HEK293 (cell line): ENCODE measurements at regions not wholly inside any gene's neighbourhood (a gene's known extent, or its start where the extent isn't known, plus 50 kb on each side); places are given as distances from the start of the nearest gene placed in this dataset.
A peak's percentile ranks its signal among the peaks of the same experiment; 100 is the strongest.

Source experiments
- CTCF ChIA-PET: fragments of 350-600 bp; formaldehyde crosslinking; extraction: SDS; loops from one replicate; lab custom pipeline; 2021; ENCODE audit warnings: antibody characterized with exemption; lab: Yijun Ruan, JAX
- POLR2A ChIA-PET: fragments of 300-600 bp; formaldehyde crosslinking; extraction: SDS; loops from one replicate; lab custom pipeline; 2020; ENCODE audit warnings: antibody characterized with exemption, inconsistent platforms; lab: Yijun Ruan, JAX
- H3K27ac ChIP-seq: fragments of 200-500 bp; sonication (Bioruptor generic); 2 replicates; pipeline ENCODE4 v1.5.1; 2014; ENCODE audit warnings: low read depth, low read length, control low read depth, inconsistent platforms; ENCODE audit errors: extremely low read depth
- H3K36me3 ChIP-seq, 2 experiments: fragments of 200-500 bp in 1 of 2; sonication (Bioruptor generic) in 1 of 2; 1 replicate in 1 of 2; 2 replicates in 1 of 2; pipeline ENCODE4 v1.5.1; 2014 to 2017; ENCODE audit warnings: inconsistent platforms in 2 of 2, low read length in 2 of 2; ENCODE audit not compliant: control insufficient read depth in 2 of 2, insufficient read depth in 1 of 2
- H3K4me1 ChIP-seq: fragments of 200-500 bp; sonication (Bioruptor generic); 2 replicates; pipeline ENCODE4 v1.5.1; 2014; ENCODE audit warnings: mild to moderate bottlenecking, low read length, inconsistent platforms; ENCODE audit not compliant: control insufficient read depth, insufficient read depth
- H3K4me3 ChIP-seq: 2 replicates; pipeline ENCODE4 v1.5.1; 2011; ENCODE audit warnings: low read depth, mild to moderate bottlenecking, control low read depth, low read length, moderate library complexity
- H3K9me3 ChIP-seq: fragments of 200-500 bp; sonication (Bioruptor generic); 2 replicates; pipeline ENCODE4 v1.5.1; 2014; ENCODE audit warnings: low read depth, low read length, inconsistent platforms; ENCODE audit not compliant: control insufficient read depth, insufficient read depth
- GLI4 ChIP-seq: fragments of 450-650 bp; formaldehyde crosslinking; IDR thresholded peaks from 2 replicates; pipeline ENCODE4 v1.5.1; 2016; ENCODE audit warnings: missing biosample characterization, missing genetic modification characterization
- PRDM2 ChIP-seq: fragments of 450-650 bp; formaldehyde crosslinking; IDR thresholded peaks from 2 replicates; pipeline ENCODE4 v1.5.1; 2016; ENCODE audit warnings: missing biosample characterization, missing genetic modification characterization, borderline replicate concordance
- PRDM4 ChIP-seq: fragments of 450-650 bp; formaldehyde crosslinking; IDR thresholded peaks from 2 replicates; pipeline ENCODE4 v1.5.1; 2017; ENCODE audit warnings: missing biosample characterization, missing genetic modification characterization
- SCRT2 ChIP-seq: fragments of 450-650 bp; formaldehyde crosslinking; IDR thresholded peaks from 2 replicates; pipeline ENCODE4 v1.5.1; 2016; ENCODE audit warnings: missing biosample characterization, missing genetic modification characterization
- ZNF2 ChIP-seq: fragments of 450-650 bp; formaldehyde crosslinking; IDR thresholded peaks from 2 replicates; pipeline ENCODE4 v1.5.1; 2016; ENCODE audit warnings: missing biosample characterization, missing genetic modification characterization
- ZNF416 ChIP-seq: fragments of 450-650 bp; formaldehyde crosslinking; IDR thresholded peaks from 2 replicates; pipeline ENCODE4 v1.5.1; 2016; ENCODE audit warnings: missing biosample characterization, missing genetic modification characterization
- ZNF433 ChIP-seq: fragments of 450-650 bp; formaldehyde crosslinking; IDR thresholded peaks from 2 replicates; pipeline ENCODE4 v1.5.1; 2016; ENCODE audit warnings: missing biosample characterization, missing genetic modification characterization, low read depth
- ZNF449 ChIP-seq: fragments of 450-650 bp; formaldehyde crosslinking; IDR thresholded peaks from 2 replicates; pipeline ENCODE4 v1.5.1; 2017; ENCODE audit warnings: missing biosample characterization, mild to moderate bottlenecking, missing genetic modification characterization, moderate library complexity
- ZNF501 ChIP-seq: fragments of 450-650 bp; formaldehyde crosslinking; IDR thresholded peaks from 2 replicates; pipeline ENCODE4 v1.5.1; 2016; ENCODE audit warnings: missing biosample characterization, missing genetic modification characterization
- ZNF623 ChIP-seq: fragments of 450-650 bp; formaldehyde crosslinking; IDR thresholded peaks from 2 replicates; pipeline ENCODE4 v1.5.1; 2016; ENCODE audit warnings: missing biosample characterization, missing genetic modification characterization
- ZNF654 ChIP-seq: fragments of 450-650 bp; formaldehyde crosslinking; IDR thresholded peaks from 2 replicates; pipeline ENCODE4 v1.5.1; 2016; ENCODE audit warnings: low read depth, missing biosample characterization, missing genetic modification characterization
- ZNF768 ChIP-seq: fragments of 450-650 bp; formaldehyde crosslinking; IDR thresholded peaks from 2 replicates; pipeline ENCODE4 v1.5.1; 2018; ENCODE audit warnings: missing biosample characterization, mild to moderate bottlenecking, missing genetic modification characterization
- ZSCAN4 ChIP-seq: fragments of 450-650 bp; formaldehyde crosslinking; IDR thresholded peaks from 2 replicates; pipeline ENCODE4 v1.5.1; 2017; ENCODE audit warnings: missing biosample characterization, missing genetic modification characterization
- TF ChIP-seq, protein P1 (sequence below): fragments of 450-650 bp; IDR thresholded peaks from 2 replicates; pipeline ENCODE4 v1.5.1; 2018; ENCODE audit warnings: missing biosample characterization, missing genetic modification characterization
- TF ChIP-seq, protein P2 (sequence below): IDR thresholded peaks from 2 replicates; pipeline ENCODE4 v1.6.1; 2011; ENCODE audit warnings: mild to moderate bottlenecking, low read depth, low read length, borderline replicate concordance
- TF ChIP-seq, protein P3 (sequence below): fragments of 450-650 bp; formaldehyde crosslinking; IDR thresholded peaks from 2 replicates; pipeline ENCODE4 v1.5.1; 2016; ENCODE audit warnings: missing biosample characterization, missing genetic modification characterization

GRCh38 chr15:85284497-85284896, 95.9 kb upstream of the AKAP13 start:
- ChIA-PET CTCF (interaction anchor here (0.5 kb wide), 1 partner anchor 184 kb away, joined by 3 read pairs; no protein-coding TSS in a partner anchor), POLR2A (no interaction called here)
- Histone ChIP-seq H3K36me3 (no peaks in the 10 kb centered on the region), H3K27ac (no peak overlapping the region), H3K4me3 (no peak overlapping the region), H3K9me3 (no peaks in the 10 kb centered on the region), H3K4me1 (no peaks in the 10 kb centered on the region)
- no peak for TF ChIP-seq ZNF623 (tag by site-specific recombination)
- TF ChIP-seq SCRT2 (tag by site-specific recombination): no peak
- no peak for TF ChIP-seq ZNF449
- no peak for TF ChIP-seq ZNF416 (tag by site-specific recombination)
- TF ChIP-seq ZNF768 (tag by site-specific recombination): no peak
- no peak for TF ChIP-seq ZNF433 (tag by site-specific recombination)
- no peak for TF ChIP-seq ZNF501

GRCh38 chr15:85289677-85290365, 90.6 kb upstream of the AKAP13 start:
- ChIA-PET POLR2A (no interaction called here), CTCF (interaction anchor here (0.6 to 3.2 kb wide), 29 partner anchors 9 to 700 kb away, joined by 3 to 21 read pairs (median 3); partner anchors contain the start of gene AKAP13)
- H3K36me3 ChIP-seq: no peaks in the 10 kb centered on the region

More at GRCh38 chr15:85289677-85290365, 90.6 kb upstream of the AKAP13 start:
- Histone ChIP-seq H3K4me1 (no peaks in the 10 kb centered on the region), H3K9me3 (no peaks in the 10 kb centered on the region), H3K4me3 (no peak overlapping the region), H3K27ac (no peak overlapping the region)
- TF ChIP-seq ZSCAN4 (tag by site-specific recombination) (no peak), ZNF2 (peak; percentile 82), PRDM4 (tag by site-specific recombination) (no peak), GLI4 (tag by site-specific recombination) (no peak), ZNF654 (peak; percentile 48), PRDM2 (tag by site-specific recombination) (no peak)
- TF ChIP-seq, protein P1, sequence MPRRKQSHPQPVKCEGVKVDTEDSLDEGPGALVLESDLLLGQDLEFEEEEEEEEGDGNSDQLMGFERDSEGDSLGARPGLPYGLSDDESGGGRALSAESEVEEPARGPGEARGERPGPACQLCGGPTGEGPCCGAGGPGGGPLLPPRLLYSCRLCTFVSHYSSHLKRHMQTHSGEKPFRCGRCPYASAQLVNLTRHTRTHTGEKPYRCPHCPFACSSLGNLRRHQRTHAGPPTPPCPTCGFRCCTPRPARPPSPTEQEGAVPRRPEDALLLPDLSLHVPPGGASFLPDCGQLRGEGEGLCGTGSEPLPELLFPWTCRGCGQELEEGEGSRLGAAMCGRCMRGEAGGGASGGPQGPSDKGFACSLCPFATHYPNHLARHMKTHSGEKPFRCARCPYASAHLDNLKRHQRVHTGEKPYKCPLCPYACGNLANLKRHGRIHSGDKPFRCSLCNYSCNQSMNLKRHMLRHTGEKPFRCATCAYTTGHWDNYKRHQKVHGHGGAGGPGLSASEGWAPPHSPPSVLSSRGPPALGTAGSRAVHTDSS (tag by site-specific recombination): no peak
- TF ChIP-seq, protein P2, sequence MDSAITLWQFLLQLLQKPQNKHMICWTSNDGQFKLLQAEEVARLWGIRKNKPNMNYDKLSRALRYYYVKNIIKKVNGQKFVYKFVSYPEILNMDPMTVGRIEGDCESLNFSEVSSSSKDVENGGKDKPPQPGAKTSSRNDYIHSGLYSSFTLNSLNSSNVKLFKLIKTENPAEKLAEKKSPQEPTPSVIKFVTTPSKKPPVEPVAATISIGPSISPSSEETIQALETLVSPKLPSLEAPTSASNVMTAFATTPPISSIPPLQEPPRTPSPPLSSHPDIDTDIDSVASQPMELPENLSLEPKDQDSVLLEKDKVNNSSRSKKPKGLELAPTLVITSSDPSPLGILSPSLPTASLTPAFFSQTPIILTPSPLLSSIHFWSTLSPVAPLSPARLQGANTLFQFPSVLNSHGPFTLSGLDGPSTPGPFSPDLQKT: no peak
- TF ChIP-seq, protein P3, sequence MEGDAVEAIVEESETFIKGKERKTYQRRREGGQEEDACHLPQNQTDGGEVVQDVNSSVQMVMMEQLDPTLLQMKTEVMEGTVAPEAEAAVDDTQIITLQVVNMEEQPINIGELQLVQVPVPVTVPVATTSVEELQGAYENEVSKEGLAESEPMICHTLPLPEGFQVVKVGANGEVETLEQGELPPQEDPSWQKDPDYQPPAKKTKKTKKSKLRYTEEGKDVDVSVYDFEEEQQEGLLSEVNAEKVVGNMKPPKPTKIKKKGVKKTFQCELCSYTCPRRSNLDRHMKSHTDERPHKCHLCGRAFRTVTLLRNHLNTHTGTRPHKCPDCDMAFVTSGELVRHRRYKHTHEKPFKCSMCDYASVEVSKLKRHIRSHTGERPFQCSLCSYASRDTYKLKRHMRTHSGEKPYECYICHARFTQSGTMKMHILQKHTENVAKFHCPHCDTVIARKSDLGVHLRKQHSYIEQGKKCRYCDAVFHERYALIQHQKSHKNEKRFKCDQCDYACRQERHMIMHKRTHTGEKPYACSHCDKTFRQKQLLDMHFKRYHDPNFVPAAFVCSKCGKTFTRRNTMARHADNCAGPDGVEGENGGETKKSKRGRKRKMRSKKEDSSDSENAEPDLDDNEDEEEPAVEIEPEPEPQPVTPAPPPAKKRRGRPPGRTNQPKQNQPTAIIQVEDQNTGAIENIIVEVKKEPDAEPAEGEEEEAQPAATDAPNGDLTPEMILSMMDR (tag by site-specific recombination): peak; percentile 40; the same call in 1 of the 2 replicates
